GM04503 (cell line): ENCODE measurements at regions not wholly inside any gene's neighbourhood (a gene's known extent, or its start where the extent isn't known, plus 50 kb on each side); places are given as distances from the start of the nearest gene placed in this dataset.
"Not testable (repeated sequence)": the region's sequence is repeated elsewhere in the genome, so short reads cannot be mapped to it uniquely, and the experiment has no call there.

Experiments used
- DNase-seq: peaks from one replicate; pipeline ENCODE4 v3.0.0-alpha.2; 2012; ENCODE audit warnings: low read depth

- no peak for DNase-seq
Measured at GRCh38 chr1:208347191-208347590, 103.0 kb upstream of the PLXNA2 start.

GRCh38 chr1:208349694-208350330 is 105.6 kb upstream of the PLXNA2 start:
- no peak for DNase-seq

- no peak for DNase-seq
Measured at GRCh38 chr1:208350815-208351214, 106.6 kb upstream of the PLXNA2 start.

GRCh38 chr1:208351838-208352237 is 107.7 kb upstream of the PLXNA2 start:
- DNase-seq = no peak

- DNase-seq = not testable (repeated sequence)
Measured at GRCh38 chr1:208353797-208354196, 109.6 kb upstream of the PLXNA2 start.

GRCh38 chr1:208357644-208358507 is 113.7 kb upstream of the PLXNA2 start:
- no peak for DNase-seq

GRCh38 chr1:208358651-208359050 is 114.5 kb upstream of the PLXNA2 start:
- DNase-seq = no peak

GRCh38 chr1:208362011-208362410 is 117.8 kb upstream of the PLXNA2 start:
- DNase-seq = no peak

GRCh38 chr1:208366559-208366958 is 122.4 kb upstream of the PLXNA2 start:
- DNase-seq = no peak

- no peak for DNase-seq
Measured at GRCh38 chr1:208369045-208369444, 124.9 kb upstream of the PLXNA2 start.

- no peak for DNase-seq
Measured at GRCh38 chr1:208369658-208370057, 125.5 kb upstream of the PLXNA2 start.

GRCh38 chr1:208374391-208374941 is 130.3 kb upstream of the PLXNA2 start:
- DNase-seq = no peak

- DNase-seq = no peak
Measured at GRCh38 chr1:208381481-208381880, 137.3 kb upstream of the PLXNA2 start.

GRCh38 chr1:208387908-208388811 is 144.0 kb upstream of the PLXNA2 start:
- DNase-seq = no peak

GRCh38 chr1:208393416-208393815 is 149.2 kb upstream of the PLXNA2 start:
- DNase-seq = no peak

- DNase-seq = no peak
Measured at GRCh38 chr1:208393826-208394225, 149.6 kb upstream of the PLXNA2 start.

GRCh38 chr1:208397286-208397685 is 153.1 kb upstream of the PLXNA2 start:
- DNase-seq = no peak

GRCh38 chr1:208405014-208405413 is 160.8 kb upstream of the PLXNA2 start:
- DNase-seq = no peak

GRCh38 chr1:208409176-208409575 is 165.0 kb upstream of the PLXNA2 start:
- DNase-seq = no peak

GRCh38 chr1:208410409-208410808 is 166.2 kb upstream of the PLXNA2 start:
- DNase-seq = no peak

- DNase-seq = no peak
Measured at GRCh38 chr1:208413006-208413405, 168.8 kb upstream of the PLXNA2 start.

- no peak for DNase-seq
Measured at GRCh38 chr1:208418667-208419066, 174.5 kb upstream of the PLXNA2 start.
